ENCODE measurements at regions not wholly inside any gene's neighbourhood (a gene's known extent, or its start where the extent isn't known, plus 50 kb on each side); places are given as distances from the start of the nearest gene placed in this dataset.

GRCh38 chr13:30107121-30107520, 200.2 kb downstream of the KATNAL1 start:
- in situ Hi-C loops (cut with MboI) (no loop called here), intact Hi-C loops (cut with micrococcal nuclease) (no loop called here)
- Histone ChIP-seq H3K27me3 (ENCODE audit: control insufficient read depth in 2 of 2, insufficient read depth in 2 of 2, low read length in 2 of 2) (peaks cover 3 to 32% of the 10 kb centered on the region in 2 experiments), H2AFZ (ENCODE audit: low read depth, low read length) (no peak overlapping the region), H3K79me2 (ENCODE audit: control insufficient read depth, insufficient read depth, low read length) (no peaks in the 10 kb centered on the region), H3K9me1 (ENCODE audit: control insufficient read depth, insufficient read depth, low read length) (no peaks in the 10 kb centered on the region), H3K4me1 (replicated peaks in 1 of 2; ENCODE audit: control insufficient read depth in 2 of 2, insufficient read depth in 2 of 2, low read length in 2 of 2) (no peaks in the 10 kb centered on the region), H3K9me3 (replicated peaks; ENCODE audit: control insufficient read depth, insufficient read depth, low read depth, low read length) (no peaks in the 10 kb centered on the region), H3K9ac (ENCODE audit: insufficient read depth in 1 of 2, low read depth in 2 of 2, low read length in 2 of 2) (no peak overlapping the region), H3K4me2 (ENCODE audit: insufficient read depth, low read length) (no peak overlapping the region), H4K20me1 (replicated peaks; ENCODE audit: control insufficient read depth, insufficient read depth, low read length) (no peaks in the 10 kb centered on the region), H3K36me3 (ENCODE audit: control insufficient read depth, insufficient read depth, low read length) (no peaks in the 10 kb centered on the region), H3K4me3 (no peak overlapping the region), H3K27ac (ENCODE audit: extremely low read depth, low read depth, low read length) (no peak overlapping the region)
- ChIA-PET CTCF (ENCODE audit: low intra/inter-chr PET ratio) (no interaction called here), POLR2A (no interaction called here)
- ATAC-seq (no peak), DNase-seq (ENCODE audit: extremely low read depth in 1 of 4, low spot score in 3 of 4) (no peak), FAIRE-seq (no peak)
- TF ChIP-seq ZNF408 (CRISPR knock-in tag; IDR thresholded peaks at IDR 0.05; ENCODE audit: low read depth), result no peak
- TF ChIP-seq MCM7 (IDR thresholded peaks at IDR 0.05), result no peak
- TF ChIP-seq ZBTB17 (CRISPR knock-in tag; IDR thresholded peaks at IDR 0.05), result no peak
- TF ChIP-seq BRD4 (IDR thresholded peaks at IDR 0.05), result no peak
- TF ChIP-seq FOXA1 (IDR thresholded peaks at IDR 0.05; ENCODE audit: borderline replicate concordance), result no peak
- TF ChIP-seq ZHX1 (conservative IDR thresholded peaks at IDR 0.05; ENCODE audit: low read length), result no peak
- TF ChIP-seq FOXK1 (CRISPR knock-in tag; IDR thresholded peaks at IDR 0.05; ENCODE audit: borderline replicate concordance), result no peak
- no peak for TF ChIP-seq BHLHE40 (IDR thresholded peaks at IDR 0.05; ENCODE audit: low read length)
- TF ChIP-seq ZNF324 (CRISPR knock-in tag; IDR thresholded peaks at IDR 0.05), result no peak
- no peak for TF ChIP-seq ZNF263 (CRISPR knock-in tag; IDR thresholded peaks at IDR 0.05; ENCODE audit: borderline replicate concordance)
- TF ChIP-seq SIRT6 (IDR thresholded peaks at IDR 0.05; ENCODE audit: low read depth, low read length), result no peak
- no peak for TF ChIP-seq E2F6 (IDR thresholded peaks at IDR 0.05; ENCODE audit: borderline replicate concordance in 1 of 2, extremely low read depth in 1 of 2, insufficient read depth in 1 of 2, insufficient read length in 1 of 2, low read depth in 1 of 2, low read length in 1 of 2, poor library complexity in 1 of 2, severe bottlenecking in 1 of 2)
- TF ChIP-seq ZNF140 (CRISPR knock-in tag; IDR thresholded peaks at IDR 0.05), result no peak
- TF ChIP-seq TFAM (CRISPR knock-in tag; conservative IDR thresholded peaks at IDR 0.05), result no peak
- TF ChIP-seq LEF1 (IDR thresholded peaks at IDR 0.05), result no peak
- TF ChIP-seq CEBPG (CRISPR knock-in tag; IDR thresholded peaks at IDR 0.05), result no peak
- TF ChIP-seq CEBPG (tag; conservative IDR thresholded peaks at IDR 0.05 in 1 of 2, IDR thresholded peaks at IDR 0.05 in 1 of 2), result no peak
- BruUV-seq (replicated peaks), result no TSS peak
- WGBS (ENCODE audit: insufficient coverage, low coverage, missing lambda C conversion rate), result 3% methylated on average over 6 of the region's 6 CpGs
